A673 (cell line): ENCODE measurements at regions not wholly inside any gene's neighbourhood (a gene's known extent, or its start where the extent isn't known, plus 50 kb on each side); places are given as distances from the start of the nearest gene placed in this dataset.

Source experiments
- BruUV-seq: library from RNA; stranded (reverse); fragments of 400-500 nt; replicated peaks from 2 replicates; lab custom pipeline; 2021; lab: Mats Ljungman, UMichigan
- CTCF ChIA-PET: fragments of 300-600 bp; sonication (Branson Sonifier 250); formaldehyde crosslinking; loops from one replicate; lab custom pipeline; 2022; ENCODE audit warnings: antibody characterized with exemption; lab: Charles Lee
- POLR2A ChIA-PET: fragments of 300-600 bp; sonication (Branson Sonifier 250); formaldehyde crosslinking; loops from one replicate; lab custom pipeline; 2022; ENCODE audit warnings: antibody characterized with exemption; ENCODE audit not compliant: low non-redundant PET; lab: Charles Lee
- DNase-seq: peaks from one replicate; pipeline ENCODE4 v3.0.0-alpha.2; 2015; ENCODE audit warnings: low spot score
- H3K27ac ChIP-seq: fragments of 200-600 bp; sonication (generic); 2 replicates; pipeline ENCODE4 v1.5.1; 2016; ENCODE audit warnings: mixed run types, low read depth, mild to moderate bottlenecking, mixed read lengths, antibody characterized with exemption, low read length; ENCODE audit not compliant: poor library complexity, severe bottlenecking
- H3K27me3 ChIP-seq: fragments of 200-600 bp; sonication (generic); replicated peaks from 2 replicates; pipeline ENCODE4 v1.6.1; 2017; ENCODE audit warnings: mixed run types, low read depth, mild to moderate bottlenecking, mixed read lengths, antibody characterized with exemption, low read length; ENCODE audit not compliant: insufficient read depth, poor library complexity
- H3K36me3 ChIP-seq: fragments of 200-600 bp; sonication (generic); 2 replicates; pipeline ENCODE4 v1.6.1; 2016; ENCODE audit warnings: mixed run types, mild to moderate bottlenecking, mixed read lengths, antibody characterized with exemption, low read length; ENCODE audit not compliant: insufficient read depth, poor library complexity, severe bottlenecking
- H3K4me1 ChIP-seq: fragments of 200-600 bp; sonication (generic); 2 replicates; pipeline ENCODE4 v1.6.1; 2017; ENCODE audit warnings: mixed run types, mild to moderate bottlenecking, mixed read lengths, antibody characterized with exemption, low read length; ENCODE audit not compliant: insufficient read depth, poor library complexity, severe bottlenecking
- H3K4me3 ChIP-seq: fragments of 200-600 bp; sonication (generic); 2 replicates; pipeline ENCODE4 v1.5.1; 2016; ENCODE audit warnings: low read depth, mixed run types, mild to moderate bottlenecking, mixed read lengths, low read length; ENCODE audit not compliant: poor library complexity, severe bottlenecking
- H3K9me3 ChIP-seq: fragments of 200-600 bp; sonication (generic); 2 replicates; pipeline ENCODE4 v1.6.1; 2016; ENCODE audit warnings: mixed run types, low read depth, mild to moderate bottlenecking, mixed read lengths, antibody characterized with exemption, low read length; ENCODE audit not compliant: poor library complexity, severe bottlenecking
- CTCF ChIP-seq: fragments of 300-800, 200-600 bp; sonication (generic); conservative IDR thresholded peaks from 2 replicates; pipeline ENCODE4 v1.5.1; 2017; ENCODE audit warnings: low read depth, mild to moderate bottlenecking, antibody characterized with exemption, low read length, moderate library complexity, mixed read lengths
- EZH2 ChIP-seq: fragments of 200-600 bp; sonication (generic); IDR thresholded peaks from 2 replicates; pipeline ENCODE4 v1.6.1; 2017; ENCODE audit warnings: borderline replicate concordance, low read depth, mild to moderate bottlenecking, mixed read lengths, antibody characterized with exemption, low read length; ENCODE audit not compliant: poor library complexity, severe bottlenecking
- intact Hi-C: fragments of 100-400 bp; cut with micrococcal nuclease; formaldehyde crosslinking; loops from one replicate; pipeline ENCODE4 v1.10.0; 2022; ENCODE audit not compliant: unreplicated experiment

DNA sequence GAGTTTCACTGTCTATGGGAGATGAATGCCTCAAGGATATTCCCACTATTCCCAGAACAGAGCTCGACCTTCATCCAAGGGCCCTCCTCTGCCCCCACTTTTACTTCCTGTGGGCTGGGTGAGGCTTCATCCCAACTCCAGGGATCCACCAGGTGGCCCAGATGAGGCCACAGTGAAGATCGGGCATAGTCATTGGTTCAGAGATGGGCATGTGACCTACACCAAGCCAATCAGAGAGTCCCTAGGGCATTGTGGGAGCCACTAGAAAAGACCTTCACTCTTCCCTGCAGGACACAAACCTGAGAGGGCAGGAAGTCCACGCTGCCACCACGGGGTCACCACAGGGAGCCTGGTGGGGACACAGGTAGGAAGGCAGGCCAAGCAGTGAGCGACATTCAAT is 72.9 kb upstream of the SLC22A16 start:
- TF ChIP-seq CTCF (no peak), EZH2 (no peak)
- Histone ChIP-seq H3K27ac (no peak overlapping the region), H3K36me3 (no peaks in the 10 kb centered on the region), H3K4me3 (no peak overlapping the region), H3K4me1 (no peaks in the 10 kb centered on the region), H3K27me3 (peaks cover 5% of the 10 kb centered on the region), H3K9me3 (peaks cover 4% of the 10 kb centered on the region)
- no TSS peak for BruUV-seq
- intact Hi-C loops, result no loop called here
- ChIA-PET POLR2A (no interaction called here), CTCF (no interaction called here)
- no peak for DNase-seq

DNA sequence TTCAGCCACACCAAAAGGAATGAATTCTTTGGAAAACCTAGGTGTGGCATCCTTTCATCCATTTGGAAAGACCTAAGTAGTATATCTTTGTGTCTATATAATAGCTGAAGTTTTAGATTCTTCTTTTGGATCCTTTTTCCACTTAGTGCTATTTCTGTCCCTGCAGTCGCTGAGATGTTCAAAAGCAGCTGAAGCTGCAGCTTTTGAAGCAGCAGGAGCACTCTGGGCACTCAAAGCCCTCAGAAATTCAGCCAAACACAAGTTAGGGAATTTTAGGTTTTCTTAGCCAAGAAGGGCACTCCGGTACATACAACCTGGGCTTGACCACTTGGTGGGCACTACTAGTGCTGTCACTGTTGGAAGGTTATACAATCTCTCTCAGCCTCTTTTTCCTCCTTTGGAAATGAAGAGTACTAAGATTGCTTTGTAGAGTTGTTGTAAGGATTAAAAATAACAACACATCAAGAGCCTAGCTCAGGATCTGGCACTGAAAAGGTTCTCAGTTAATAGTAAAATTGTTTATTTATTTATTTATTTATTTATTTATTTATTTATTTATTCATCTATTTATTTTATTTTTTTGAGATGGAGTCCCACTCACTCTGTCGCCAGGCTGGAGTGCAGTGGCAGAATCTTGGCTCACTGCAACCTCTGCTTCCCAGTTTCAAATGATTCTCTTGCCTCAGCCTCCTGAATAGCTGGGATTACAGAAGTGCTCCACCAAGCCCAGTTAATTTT is 71.9 kb upstream of the SLC22A16 start:
- peaks cover 5% of the 10 kb centered on the region for H3K27me3 ChIP-seq
- ChIA-PET POLR2A (no interaction called here), CTCF (no interaction called here)
- intact Hi-C loops, result no loop called here
- BruUV-seq, result no TSS peak
- H3K4me1 ChIP-seq, result no peaks in the 10 kb centered on the region
- H3K36me3 ChIP-seq, result no peaks in the 10 kb centered on the region
- TF ChIP-seq CTCF, result no peak
- no peak for TF ChIP-seq EZH2
- H3K4me3 ChIP-seq, result no peak overlapping the region
- no peak overlapping the region for H3K27ac ChIP-seq
- H3K9me3 ChIP-seq, result peaks cover 4% of the 10 kb centered on the region
- no peak for DNase-seq

GRCh38 chr6:110547266-110547964 is 71.0 kb upstream of the SLC22A16 start:
- Histone ChIP-seq H3K27me3 (peaks cover 8% of the 10 kb centered on the region), H3K9me3 (peaks cover 4% of the 10 kb centered on the region), H3K27ac (no peak overlapping the region), H3K4me3 (no peak overlapping the region), H3K36me3 (no peaks in the 10 kb centered on the region), H3K4me1 (no peaks in the 10 kb centered on the region)
- intact Hi-C loops, result no loop called here
- ChIA-PET CTCF (no interaction called here), POLR2A (no interaction called here)
- TF ChIP-seq EZH2 (no peak), CTCF (no peak)
- no TSS peak for BruUV-seq
- DNase-seq, result no peak
